GM18502 (cell line): ENCODE measurements at regions not wholly inside any gene's neighbourhood (a gene's known extent, or its start where the extent isn't known, plus 50 kb on each side); places are given as distances from the start of the nearest gene placed in this dataset.

Experiments
- ATAC-seq: cut with Tn5 transposase; IDR thresholded peaks from one replicate; pipeline ENCODE4 v1.9.1; 2021; ENCODE audit warnings: mild to moderate bottlenecking; ENCODE audit not compliant: unreplicated experiment, poor library complexity

- ATAC-seq, result no peak
Measured at GRCh38 chr2:14408695-14409094, 223.8 kb upstream of the LRATD1 start.

DNA sequence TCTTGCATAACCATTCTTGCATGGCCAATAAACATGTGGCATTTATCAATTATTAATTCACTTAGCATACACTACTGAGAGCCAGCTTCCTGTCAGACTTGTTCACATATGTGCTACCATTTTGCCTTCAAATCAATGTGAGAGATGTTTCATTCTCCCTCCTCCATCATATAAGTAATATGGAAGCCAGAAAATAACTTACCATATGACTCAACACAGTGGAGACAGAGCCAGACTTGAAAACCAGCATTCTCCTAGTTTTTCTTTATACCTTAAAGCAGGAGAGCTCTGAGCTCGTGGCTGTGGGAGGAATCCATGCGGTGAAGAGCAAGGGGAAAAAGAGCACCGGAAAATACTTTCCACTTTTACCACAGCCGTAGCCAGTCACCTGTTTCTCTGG lies 215.0 kb upstream of the LRATD1 start:
- no peak for ATAC-seq

- ATAC-seq, result no peak
Measured at GRCh38 chr2:14418115-14418514, 214.4 kb upstream of the LRATD1 start.

GRCh38 chr2:14420851-14421250 lies 211.7 kb upstream of the LRATD1 start:
- ATAC-seq, result no peak

GRCh38 chr2:14422426-14422825 lies 210.1 kb upstream of the LRATD1 start:
- ATAC-seq, result no peak

GRCh38 chr2:14423145-14423906 lies 209.2 kb upstream of the LRATD1 start:
- ATAC-seq, result no peak

GRCh38 chr2:14424478-14425390 lies 207.8 kb upstream of the LRATD1 start:
- ATAC-seq, result no peak

- no peak for ATAC-seq
Measured at GRCh38 chr2:14425869-14426268, 206.6 kb upstream of the LRATD1 start.

DNA sequence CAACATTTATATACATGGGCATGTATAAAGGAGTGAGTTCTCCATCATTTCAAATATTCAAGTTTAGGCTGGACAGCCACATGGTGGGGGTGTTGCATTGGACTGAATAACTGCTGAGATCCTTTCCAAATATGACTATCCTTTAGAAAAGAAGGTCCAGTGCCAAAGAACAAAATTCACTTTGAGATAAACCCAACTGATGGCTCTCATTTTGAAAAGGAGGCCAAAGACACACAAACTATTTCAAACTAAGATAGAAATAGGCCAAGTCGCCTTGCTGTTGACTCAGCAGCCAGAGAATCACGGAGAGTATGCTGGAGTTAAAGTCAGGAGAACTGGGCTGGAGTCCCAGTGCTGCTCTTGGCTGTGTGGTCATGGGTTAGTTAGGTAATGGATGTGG lies 204.5 kb upstream of the LRATD1 start:
- ATAC-seq, result no peak

DNA sequence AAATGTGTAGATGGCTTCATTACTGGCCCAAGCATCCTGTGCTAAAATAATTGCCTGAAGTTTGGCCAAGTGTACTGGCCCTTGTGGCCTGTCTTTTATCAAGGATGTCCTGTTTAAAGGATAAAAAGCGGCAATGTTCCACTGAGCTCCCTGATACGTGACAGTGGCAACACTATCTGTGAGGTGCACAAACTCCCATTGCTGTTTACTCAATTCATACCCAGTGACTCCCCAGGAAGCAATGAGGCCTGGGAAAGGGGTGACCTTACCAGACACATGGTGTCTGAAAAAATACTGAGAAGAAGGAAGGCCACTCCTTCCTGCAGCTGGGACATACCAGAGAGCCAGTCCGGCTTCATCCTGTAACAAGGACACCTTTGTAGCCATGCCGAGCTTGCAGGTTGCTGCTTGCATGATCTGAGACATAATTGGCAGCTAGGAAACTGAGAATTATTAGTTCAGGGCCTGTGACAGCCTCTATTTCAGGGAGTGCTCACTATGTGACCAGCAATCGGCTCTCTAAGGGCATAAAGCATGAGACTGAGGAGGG lies 198.5 kb upstream of the LRATD1 start:
- no peak for ATAC-seq

- no peak for ATAC-seq
Measured at GRCh38 chr2:14445670-14446069, 186.8 kb upstream of the LRATD1 start.

- ATAC-seq, result no peak
Measured at GRCh38 chr2:14448340-14448739, 184.2 kb upstream of the LRATD1 start.

DNA sequence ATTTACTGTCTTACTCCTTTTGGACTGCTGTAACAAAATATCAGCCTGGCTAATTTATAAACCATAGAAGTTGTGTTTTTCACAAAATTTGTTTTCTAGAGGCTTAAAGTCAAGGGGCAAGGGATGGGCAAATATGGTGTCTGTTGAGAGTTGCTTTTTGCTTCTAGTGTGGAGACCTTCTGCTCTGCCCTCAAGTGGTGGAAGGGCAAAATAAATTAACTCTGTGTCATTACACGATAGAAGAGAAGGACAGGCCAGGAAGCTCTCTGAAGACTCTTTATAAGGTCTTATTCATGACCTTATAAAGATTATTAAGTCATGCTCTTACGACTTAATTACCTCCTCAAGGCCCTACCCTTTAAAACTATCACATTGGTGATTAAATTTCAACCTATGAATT lies 181.2 kb upstream of the LRATD1 start:
- no peak for ATAC-seq

- ATAC-seq, result no peak
Measured at GRCh38 chr2:14454202-14454601, 178.3 kb upstream of the LRATD1 start.

DNA sequence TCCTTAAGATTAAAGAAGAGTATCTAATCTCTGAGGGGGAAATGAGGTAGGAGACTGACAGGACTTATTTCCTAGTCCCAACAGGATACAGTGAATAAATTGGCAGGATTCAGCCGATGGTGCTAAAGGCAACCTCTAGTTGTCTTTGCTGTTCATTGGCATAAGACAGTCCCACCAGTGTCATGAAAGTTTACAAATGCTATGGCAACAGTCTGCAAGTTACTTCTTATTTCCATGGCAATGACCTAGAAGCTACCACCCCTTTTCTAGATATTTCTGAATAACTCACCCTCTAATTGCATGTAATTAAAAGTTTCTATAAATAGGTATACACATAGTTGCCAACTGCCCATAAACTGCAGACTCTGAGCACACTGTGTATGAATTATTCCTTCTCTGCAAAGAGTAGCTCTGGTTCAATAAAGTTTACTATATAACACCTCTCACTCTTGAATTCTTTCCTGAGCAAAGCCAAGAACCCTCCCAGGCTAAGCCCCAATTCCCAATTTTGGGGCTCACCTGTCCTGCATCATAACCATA lies 172.7 kb upstream of the LRATD1 start:
- ATAC-seq, result no peak

GRCh38 chr2:14475994-14476393 lies 156.5 kb upstream of the LRATD1 start:
- ATAC-seq, result no peak

GRCh38 chr2:14479486-14479885 lies 153.0 kb upstream of the LRATD1 start:
- ATAC-seq, result no peak

DNA sequence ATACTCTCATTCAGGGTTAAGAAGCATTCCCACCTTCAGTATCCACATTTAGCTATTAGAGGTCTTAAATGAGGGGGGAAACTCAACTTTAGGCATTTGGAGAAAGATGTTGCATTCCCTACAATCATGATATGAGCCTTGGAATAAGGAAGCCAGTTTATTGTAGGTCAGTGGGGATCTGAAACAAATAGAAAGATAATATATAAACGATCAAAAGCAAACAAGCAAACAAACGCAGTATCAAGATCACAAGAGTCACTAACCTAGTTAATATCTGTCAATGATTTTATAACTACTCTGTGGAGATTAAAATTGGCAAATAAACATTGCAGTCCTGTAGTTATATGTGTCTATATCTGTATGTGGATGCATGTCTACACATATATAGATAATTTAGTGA lies 152.4 kb upstream of the LRATD1 start:
- ATAC-seq, result no peak

- ATAC-seq, result no peak
Measured at GRCh38 chr2:14480906-14481305, 151.6 kb upstream of the LRATD1 start.

DNA sequence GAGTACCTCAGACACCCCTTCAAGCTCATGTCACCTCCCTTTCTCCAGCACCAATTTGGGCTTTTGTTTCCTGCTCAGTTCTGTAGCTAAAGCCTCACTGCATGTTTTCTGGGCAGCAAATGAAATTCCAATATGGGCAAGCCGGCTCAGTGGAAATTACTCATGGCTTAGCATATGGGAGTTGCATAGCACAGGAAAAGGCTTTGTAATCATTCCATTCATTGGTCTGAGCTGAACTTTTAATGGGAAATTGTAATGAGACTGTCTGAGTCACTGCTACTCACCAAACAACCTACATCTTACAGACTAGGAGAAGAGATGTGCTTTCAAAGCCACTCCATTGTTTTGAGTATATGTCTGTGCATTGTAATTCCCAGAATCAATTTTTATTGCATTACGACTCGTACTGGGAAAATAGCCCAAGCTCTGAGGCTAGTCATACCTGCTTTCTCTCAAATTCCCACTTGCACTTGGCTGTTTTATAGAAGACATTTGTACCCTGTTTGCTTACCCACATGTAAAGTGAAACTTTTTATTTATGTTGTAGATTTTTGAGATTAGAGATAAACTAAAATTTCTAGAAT lies 139.5 kb upstream of the LRATD1 start:
- ATAC-seq, result no peak

- no peak for ATAC-seq
Measured at GRCh38 chr2:14494759-14495158, 137.8 kb upstream of the LRATD1 start.
